ENCODE measurements at regions not wholly inside any gene's neighbourhood (a gene's known extent, or its start where the extent isn't known, plus 50 kb on each side); places are given as distances from the start of the nearest gene placed in this dataset.

DNA sequence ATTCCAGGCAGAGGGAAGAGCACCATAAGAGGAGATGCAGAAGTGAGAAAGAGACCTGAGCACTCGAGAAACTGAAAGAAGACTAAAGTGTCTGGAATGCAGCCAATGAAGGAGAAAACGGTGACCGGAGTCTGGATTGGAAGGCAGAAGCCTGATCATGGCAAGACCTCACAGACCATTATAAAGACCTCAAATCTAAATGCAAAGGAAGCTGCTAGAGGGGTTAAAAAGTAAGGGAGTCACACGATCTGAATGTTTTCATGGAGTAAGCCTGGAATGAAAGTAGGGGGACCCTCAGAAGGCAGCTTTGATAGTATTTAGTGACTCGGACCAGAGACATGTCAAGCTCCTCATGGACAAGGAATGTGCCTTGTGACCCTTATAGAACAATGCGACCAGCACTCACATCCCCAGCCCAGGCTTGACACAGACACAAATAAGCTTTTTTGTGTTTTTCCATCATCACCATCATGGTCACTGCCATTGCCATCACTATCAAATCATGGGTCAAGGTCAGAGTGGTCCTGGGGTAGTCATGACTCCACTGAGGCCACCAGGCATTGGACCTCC is 183.6 kb downstream of the SEC16B start:
- H2AFZ ChIP-seq (replicated peaks) = no peak overlapping the region
- H3K9me3 Mint-ChIP-seq = no peaks in the 10 kb centered on the region
- H3K9ac ChIP-seq = no peak overlapping the region
- H3K4me1 Mint-ChIP-seq = peaks cover 22% of the 10 kb centered on the region
- no peak for DNase-seq (ENCODE audit: low spot score)
- H3K4me3 Mint-ChIP-seq = no peak overlapping the region
- H3K27ac ChIP-seq = no peak overlapping the region
- H3K36me3 Mint-ChIP-seq = no peaks in the 10 kb centered on the region
- no peaks in the 10 kb centered on the region for H3K79me2 ChIP-seq (ENCODE audit: low read depth)
- no peak for TF ChIP-seq CTCF (IDR thresholded peaks at IDR 0.05)
- no peak for TF ChIP-seq EZH2phosphoT487 (IDR thresholded peaks at IDR 0.05)
- no peak for TF ChIP-seq EZH2 (IDR thresholded peaks at IDR 0.05)
- peaks cover 5% of the 10 kb centered on the region for H3K27me3 Mint-ChIP-seq (ENCODE audit: insufficient read depth, low read depth)
- no peak overlapping the region for H3K4me2 ChIP-seq
- H3K4me3 ChIP-seq = no peak overlapping the region
- H3K4me1 ChIP-seq = peaks cover 26% of the 10 kb centered on the region
- H3K9me3 ChIP-seq (ENCODE audit: low read depth) = no peaks in the 10 kb centered on the region
- H3K36me3 ChIP-seq = no peaks in the 10 kb centered on the region
- H4K20me1 ChIP-seq (ENCODE audit: low read depth) = no peaks in the 10 kb centered on the region
- H3F3A ChIP-seq (ENCODE audit: low read depth) = peaks cover 11% of the 10 kb centered on the region
- H3K27ac Mint-ChIP-seq = no peak overlapping the region
- no peaks in the 10 kb centered on the region for H3K27me3 ChIP-seq

- H2AFZ ChIP-seq (replicated peaks) = no peak overlapping the region
- TF ChIP-seq CTCF (IDR thresholded peaks at IDR 0.05) = no peak
- TF ChIP-seq EZH2 (IDR thresholded peaks at IDR 0.05) = no peak
- no peak for TF ChIP-seq EZH2phosphoT487 (IDR thresholded peaks at IDR 0.05)
- H3K79me2 ChIP-seq (ENCODE audit: low read depth) = no peaks in the 10 kb centered on the region
- no peaks in the 10 kb centered on the region for H4K20me1 ChIP-seq (ENCODE audit: low read depth)
- peak overlapping the region; percentile 59 for H3K27ac Mint-ChIP-seq
- no peaks in the 10 kb centered on the region for H3K9me3 ChIP-seq (ENCODE audit: low read depth)
- DNase-seq (ENCODE audit: low spot score) = peak; percentile 20
- peaks cover 25% of the 10 kb centered on the region for H3K4me1 ChIP-seq
- H3K27ac ChIP-seq = peak overlapping the region; percentile 63
- H3K36me3 Mint-ChIP-seq = no peaks in the 10 kb centered on the region
- peaks cover 5% of the 10 kb centered on the region for H3K27me3 Mint-ChIP-seq (ENCODE audit: insufficient read depth, low read depth)
- H3K9ac ChIP-seq = no peak overlapping the region
- no peaks in the 10 kb centered on the region for H3K27me3 ChIP-seq
- no peaks in the 10 kb centered on the region for H3K36me3 ChIP-seq
- H3F3A ChIP-seq (ENCODE audit: low read depth) = peaks cover 11% of the 10 kb centered on the region
- no peaks in the 10 kb centered on the region for H3K9me3 Mint-ChIP-seq
- no peak overlapping the region for H3K4me3 Mint-ChIP-seq
- H3K4me1 Mint-ChIP-seq = peaks cover 17% of the 10 kb centered on the region
- no peak overlapping the region for H3K4me3 ChIP-seq
- peak overlapping the region; percentile 61 for H3K4me2 ChIP-seq
Measured at GRCh38 chr1:177784936-177785335, 184.9 kb downstream of the SEC16B start.

- Mint-ChIP-seq H3K4me3 (no peak overlapping the region), H3K27ac (no peak overlapping the region), H3K27me3 (ENCODE audit: insufficient read depth, low read depth) (peaks cover 5% of the 10 kb centered on the region), H3K9me3 (no peaks in the 10 kb centered on the region), H3K36me3 (no peaks in the 10 kb centered on the region), H3K4me1 (peaks cover 22% of the 10 kb centered on the region)
- Histone ChIP-seq H3F3A (ENCODE audit: low read depth) (peaks cover 11% of the 10 kb centered on the region), H3K36me3 (no peaks in the 10 kb centered on the region), H3K79me2 (ENCODE audit: low read depth) (no peaks in the 10 kb centered on the region), H2AFZ (replicated peaks) (no peak overlapping the region), H3K4me3 (no peak overlapping the region), H4K20me1 (ENCODE audit: low read depth) (no peaks in the 10 kb centered on the region), H3K27ac (no peak overlapping the region), H3K9ac (no peak overlapping the region), H3K9me3 (ENCODE audit: low read depth) (no peaks in the 10 kb centered on the region), H3K27me3 (no peaks in the 10 kb centered on the region), H3K4me2 (peak overlapping the region; percentile 61), H3K4me1 (peaks cover 30% of the 10 kb centered on the region)
- TF ChIP-seq EZH2 (IDR thresholded peaks at IDR 0.05) = no peak
- no peak for TF ChIP-seq CTCF (IDR thresholded peaks at IDR 0.05)
- no peak for TF ChIP-seq EZH2phosphoT487 (IDR thresholded peaks at IDR 0.05)
- DNase-seq (ENCODE audit: low spot score) = no peak
Measured at GRCh38 chr1:177784409-177784808, 185.4 kb downstream of the SEC16B start.
